H9 (cell line): ENCODE measurements at regions not wholly inside any gene's neighbourhood (a gene's known extent, or its start where the extent isn't known, plus 50 kb on each side); places are given as distances from the start of the nearest gene placed in this dataset.

Source experiments
- DNase-seq: peaks from one replicate; pipeline ENCODE4 v3.0.0-alpha.2; 2017
- H2AFZ ChIP-seq: one replicate; pipeline ENCODE4 v1.6.1; 2013; ENCODE audit warnings: mild to moderate bottlenecking, low read length, control low read depth, moderate library complexity
- H2AK5ac ChIP-seq: 2 replicates; pipeline ENCODE4 v1.6.1; 2013; ENCODE audit warnings: low read length, control low read depth, mixed read lengths; ENCODE audit not compliant: insufficient read length
- H2BK120ac ChIP-seq: one replicate; pipeline ENCODE4 v1.6.1; 2013; ENCODE audit warnings: low read depth, mild to moderate bottlenecking, low read length, control low read depth, inconsistent platforms; ENCODE audit not compliant: poor library complexity, severe bottlenecking
- H2BK12ac ChIP-seq: 2 replicates; pipeline ENCODE4 v1.6.1; 2013; ENCODE audit warnings: low read length, control low read depth, mixed read lengths, low read depth; ENCODE audit not compliant: insufficient read length
- H2BK15ac ChIP-seq: 2 replicates; pipeline ENCODE4 v1.6.1; 2013; ENCODE audit warnings: low read depth, low read length, control low read depth
- H2BK20ac ChIP-seq: one replicate; pipeline ENCODE4 v1.6.1; 2013; ENCODE audit warnings: low read depth, mild to moderate bottlenecking, low read length, control low read depth, inconsistent platforms; ENCODE audit not compliant: poor library complexity, severe bottlenecking
- H2BK5ac ChIP-seq: 2 replicates; pipeline ENCODE4 v1.6.1; 2013; ENCODE audit warnings: low read length, control low read depth, mixed read lengths; ENCODE audit not compliant: insufficient read length
- H3K14ac ChIP-seq: 2 replicates; pipeline ENCODE4 v1.6.1; 2013; ENCODE audit warnings: low read length, control low read depth; ENCODE audit not compliant: insufficient read depth
- H3K18ac ChIP-seq: 2 replicates; pipeline ENCODE4 v1.6.1; 2013; ENCODE audit warnings: low read depth, mild to moderate bottlenecking, mixed read lengths, low read length, control low read depth; ENCODE audit not compliant: insufficient read length
- H3K23ac ChIP-seq: 2 replicates; pipeline ENCODE4 v1.6.1; 2013; ENCODE audit warnings: low read length, control low read depth, mixed read lengths, low read depth; ENCODE audit not compliant: insufficient read length
- H3K23me2 ChIP-seq: 2 replicates; pipeline ENCODE4 v1.6.1; 2013; ENCODE audit warnings: low read depth, mild to moderate bottlenecking, mixed read lengths, low read length, control low read depth; ENCODE audit not compliant: insufficient read length, poor library complexity, severe bottlenecking
- H3K27ac ChIP-seq: 2 replicates; pipeline ENCODE4 v1.5.1; 2013; ENCODE audit warnings: low read length, control low read depth, mixed read lengths, low read depth; ENCODE audit not compliant: insufficient read length
- H3K27me3 ChIP-seq: 2 replicates; pipeline ENCODE4 v1.6.1; 2013; ENCODE audit warnings: low read length, control low read depth, inconsistent platforms; ENCODE audit not compliant: insufficient read depth
- H3K4ac ChIP-seq: 2 replicates; pipeline ENCODE4 v1.6.1; 2013; ENCODE audit warnings: low read depth, mild to moderate bottlenecking, control low read depth, inconsistent platforms, low read length, moderate library complexity
- H3K4me1 ChIP-seq: 2 replicates; pipeline ENCODE4 v1.6.1; 2013; ENCODE audit warnings: low read length, control low read depth, inconsistent platforms; ENCODE audit not compliant: insufficient read depth
- H3K4me2 ChIP-seq: 2 replicates; pipeline ENCODE4 v1.6.1; 2013; ENCODE audit warnings: low read length, control low read depth, mixed read lengths; ENCODE audit not compliant: insufficient read length, insufficient read depth
- H3K56ac ChIP-seq: 2 replicates; pipeline ENCODE4 v1.6.1; 2013; ENCODE audit warnings: low read depth, mild to moderate bottlenecking, mixed read lengths, low read length, control low read depth; ENCODE audit not compliant: insufficient read length
- H3K79me1 ChIP-seq: 2 replicates; pipeline ENCODE4 v1.6.1; 2013; ENCODE audit warnings: low read depth, mild to moderate bottlenecking, moderate library complexity, low read length, control low read depth, inconsistent platforms; ENCODE audit not compliant: insufficient read depth, poor library complexity, severe bottlenecking
- H3K79me2 ChIP-seq: 2 replicates; pipeline ENCODE4 v1.6.1; 2013; ENCODE audit warnings: low read length, control low read depth, inconsistent platforms; ENCODE audit not compliant: insufficient read depth
- H3K9ac ChIP-seq: 2 replicates; pipeline ENCODE4 v1.6.1; 2013; ENCODE audit warnings: low read length, control low read depth, mixed read lengths; ENCODE audit not compliant: insufficient read length; ENCODE audit errors: extremely low read depth
- H3K9me3 ChIP-seq: one replicate; pipeline ENCODE4 v1.6.1; 2013; ENCODE audit warnings: low read depth, low read length, inconsistent platforms; ENCODE audit not compliant: control insufficient read depth
- H3T11ph ChIP-seq: one replicate; pipeline ENCODE4 v1.6.1; 2013; ENCODE audit warnings: mild to moderate bottlenecking, low read length, control low read depth, inconsistent platforms
- H4K20me1 ChIP-seq: one replicate; pipeline ENCODE4 v1.6.1; 2013; ENCODE audit not compliant: control insufficient read depth, insufficient read length, insufficient read depth
- H4K5ac ChIP-seq: 2 replicates; pipeline ENCODE4 v1.6.1; 2013; ENCODE audit warnings: low read depth, mild to moderate bottlenecking, mixed read lengths, low read length, control low read depth; ENCODE audit not compliant: insufficient read length
- H4K8ac ChIP-seq: replicated peaks from 2 replicates; pipeline ENCODE4 v1.6.1; 2013; ENCODE audit warnings: low read length, control low read depth, mixed read lengths, low read depth; ENCODE audit not compliant: insufficient read length
- H4K91ac ChIP-seq: 2 replicates; pipeline ENCODE4 v1.6.1; 2013; ENCODE audit warnings: low read depth, mild to moderate bottlenecking, moderate library complexity, mixed read lengths, low read length, control low read depth; ENCODE audit not compliant: insufficient read length
- H3K27ac Mint-ChIP-seq, 3 experiments: 2 replicates in 2 of 3; 3 replicates in 1 of 3; pipeline ENCODE4 v1.8.0; 2020 to 2021; ENCODE audit warnings: mixed read lengths in 3 of 3, mild to moderate bottlenecking in 1 of 3, moderate library complexity in 1 of 3
- H3K27me3 Mint-ChIP-seq: 2 replicates; pipeline ENCODE4 v1.8.0; 2021; ENCODE audit warnings: low read depth, mild to moderate bottlenecking, moderate library complexity, mixed read lengths
- H3K36me3 Mint-ChIP-seq, 3 experiments: 2 replicates in 2 of 3; 3 replicates in 1 of 3; pipeline ENCODE4 v1.8.0; 2020 to 2021; ENCODE audit warnings: low read depth in 3 of 3, mixed read lengths in 3 of 3; ENCODE audit not compliant: insufficient read depth in 1 of 3
- H3K4me1 Mint-ChIP-seq, 2 experiments: 2 replicates each; pipeline ENCODE4 v1.8.0; 2020; ENCODE audit warnings: mixed read lengths in 2 of 2
- H3K4me3 Mint-ChIP-seq, 2 experiments: 2 replicates in 1 of 2; 3 replicates in 1 of 2; pipeline ENCODE4 v1.8.0; 2020 to 2021; ENCODE audit warnings: mild to moderate bottlenecking in 2 of 2, mixed read lengths in 2 of 2, moderate library complexity in 1 of 2
- H3K9me3 Mint-ChIP-seq, 2 experiments: 2 replicates in 1 of 2; 3 replicates in 1 of 2; pipeline ENCODE4 v1.8.0; 2020; ENCODE audit warnings: mild to moderate bottlenecking in 2 of 2, mixed read lengths in 2 of 2, moderate library complexity in 1 of 2
- CTCF ChIP-seq: fragments of 200-600 bp; sonication (generic); conservative IDR thresholded peaks from 3 replicates; pipeline ENCODE4 v1.8.0; 2021; ENCODE audit warnings: antibody characterized with exemption, mild to moderate bottlenecking
- WGBS: extraction: QIAGEN DNeasy Blood & Tissue Kit; methylation state at CpG from one replicate; pipeline ENCODE4 v1.1.7; 2013; ENCODE audit warnings: missing lambda C conversion rate, low lambda C conversion rate, mixed read lengths; ENCODE audit not compliant: insufficient read length; ENCODE audit errors: extremely low coverage; 5-methylcytosine and 5-hydroxymethylcytosine counted together

- H3K4me2 ChIP-seq = no peak overlapping the region
Measured at GRCh38 chr21:25370311-25370744, 237.0 kb downstream of the MRPL39 start.

More at GRCh38 chr21:25370311-25370744, 237.0 kb downstream of the MRPL39 start:
- no peak overlapping the region for H3K9ac ChIP-seq
- no peak for DNase-seq
- no peaks in the 10 kb centered on the region for H3K9me3 Mint-ChIP-seq
- H4K91ac ChIP-seq = no peak overlapping the region
- H3K56ac ChIP-seq = no peak overlapping the region
- H2AFZ ChIP-seq = no peak overlapping the region
- H3K4ac ChIP-seq = no peak overlapping the region
- H3K27ac ChIP-seq = no peak overlapping the region
- H3K79me2 ChIP-seq = no peaks in the 10 kb centered on the region
- no peaks in the 10 kb centered on the region for H3K79me1 ChIP-seq
- H3K4me3 Mint-ChIP-seq = no peak overlapping the region
- no peak overlapping the region; the same call in 1 of the 2 replicates for H3K14ac ChIP-seq
- H3K27me3 ChIP-seq = no peaks in the 10 kb centered on the region
- H3K23me2 ChIP-seq = no peaks in the 10 kb centered on the region
- peaks cover 6% of the 10 kb centered on the region; the same call in 1 of the 2 replicates for H3K4me1 ChIP-seq
- H2BK15ac ChIP-seq = 0 out of 2 replicates have a peak overlapping the region, but pooled peaks have one; percentile 20
- no peak overlapping the region for H3K27ac Mint-ChIP-seq
- peak overlapping the region; percentile 46 for H2AK5ac ChIP-seq
- no peak overlapping the region for H2BK120ac ChIP-seq
- no peak overlapping the region for H4K8ac ChIP-seq
- H3K36me3 Mint-ChIP-seq = no peaks in the 10 kb centered on the region
- no peak overlapping the region for H2BK20ac ChIP-seq
- H3T11ph ChIP-seq = no peak overlapping the region
- no peak overlapping the region for H4K5ac ChIP-seq
- no peak overlapping the region for H3K23ac ChIP-seq
- H3K4me1 Mint-ChIP-seq = peaks cover 41 to 45% of the 10 kb centered on the region in 2 experiments
- TF ChIP-seq CTCF = no peak
- no peak overlapping the region for H2BK12ac ChIP-seq
- no CpG with 5 or more reads among the region's 6 CpGs for WGBS
- no peak overlapping the region for H2BK5ac ChIP-seq
- no peaks in the 10 kb centered on the region for H3K27me3 Mint-ChIP-seq
- H3K9me3 ChIP-seq = no peaks in the 10 kb centered on the region
- H4K20me1 ChIP-seq = no peaks in the 10 kb centered on the region
- no peak overlapping the region for H3K18ac ChIP-seq
